ENCODE measurements at regions not wholly inside any gene's neighbourhood (a gene's known extent, or its start where the extent isn't known, plus 50 kb on each side); places are given as distances from the start of the nearest gene placed in this dataset.

GRCh38 chr6:1113916-1114540 lies 197.9 kb upstream of the FOXQ1 start:
- Histone ChIP-seq H3K27me3 (ENCODE audit: insufficient read depth, low read length, poor library complexity) (no peaks in the 10 kb centered on the region), H2AFZ (ENCODE audit: low read depth, low read length) (no peak overlapping the region), H3K4me1 (ENCODE audit: insufficient read depth, low read length) (no peaks in the 10 kb centered on the region), H4K20me1 (ENCODE audit: insufficient read depth, low read length) (no peaks in the 10 kb centered on the region), H3K4me3 (ENCODE audit: low read depth in 1 of 2, low read length in 2 of 2) (no peak overlapping the region), H3K79me2 (ENCODE audit: insufficient read depth, low read length) (no peaks in the 10 kb centered on the region), H3K9ac (ENCODE audit: low read depth, low read length) (no peak overlapping the region), H3K9me3 (ENCODE audit: insufficient read depth, low read length, severe bottlenecking) (no peaks in the 10 kb centered on the region), H3K27ac (ENCODE audit: low read length) (no peak overlapping the region), H3K36me3 (ENCODE audit: insufficient read depth, low read length) (no peaks in the 10 kb centered on the region), H3K4me2 (ENCODE audit: insufficient read depth, low read length) (no peak overlapping the region)
- DNase-seq = no peak
- TF ChIP-seq CTCF (IDR thresholded peaks at IDR 0.05; ENCODE audit: borderline replicate concordance, extremely low read depth, low read length, poor library complexity, severe bottlenecking) (no peak), EZH2 (IDR thresholded peaks at IDR 0.05; ENCODE audit: borderline replicate concordance, low read depth, low read length, severe bottlenecking) (no peak)
- no peak for ATAC-seq (ENCODE audit: insufficient read depth, low read depth)

GRCh38 chr6:1111361-1111760 lies 200.5 kb upstream of the FOXQ1 start:
- H3K4me3 ChIP-seq (ENCODE audit: low read depth in 1 of 2, low read length in 2 of 2) = no peak overlapping the region
- H3K36me3 ChIP-seq (ENCODE audit: insufficient read depth, low read length) = no peaks in the 10 kb centered on the region
- H3K9ac ChIP-seq (ENCODE audit: low read depth, low read length) = no peak overlapping the region
- H3K4me1 ChIP-seq (ENCODE audit: insufficient read depth, low read length) = no peaks in the 10 kb centered on the region
- no peaks in the 10 kb centered on the region for H3K79me2 ChIP-seq (ENCODE audit: insufficient read depth, low read length)
- no peak overlapping the region for H2AFZ ChIP-seq (ENCODE audit: low read depth, low read length)
- no peak for ATAC-seq (ENCODE audit: insufficient read depth, low read depth)
- H3K4me2 ChIP-seq (ENCODE audit: insufficient read depth, low read length) = no peak overlapping the region
- no peaks in the 10 kb centered on the region for H3K27me3 ChIP-seq (ENCODE audit: insufficient read depth, low read length, poor library complexity)
- no peak overlapping the region for H3K27ac ChIP-seq (ENCODE audit: low read length)
- no peaks in the 10 kb centered on the region for H4K20me1 ChIP-seq (ENCODE audit: insufficient read depth, low read length)
- no peak for TF ChIP-seq CTCF (IDR thresholded peaks at IDR 0.05; ENCODE audit: borderline replicate concordance, extremely low read depth, low read length, poor library complexity, severe bottlenecking)
- no peak for TF ChIP-seq EZH2 (IDR thresholded peaks at IDR 0.05; ENCODE audit: borderline replicate concordance, low read depth, low read length, severe bottlenecking)
- no peaks in the 10 kb centered on the region for H3K9me3 ChIP-seq (ENCODE audit: insufficient read depth, low read length, severe bottlenecking)
- no peak for DNase-seq

- no peaks in the 10 kb centered on the region for H3K4me1 ChIP-seq (ENCODE audit: insufficient read depth, low read length)
- ATAC-seq (ENCODE audit: insufficient read depth, low read depth) = no peak
Measured at GRCh38 chr6:1110941-1111349, 201.0 kb upstream of the FOXQ1 start.

More at GRCh38 chr6:1110941-1111349, 201.0 kb upstream of the FOXQ1 start:
- Histone ChIP-seq H3K27me3 (ENCODE audit: insufficient read depth, low read length, poor library complexity) (no peaks in the 10 kb centered on the region), H3K9ac (ENCODE audit: low read depth, low read length) (no peak overlapping the region), H4K20me1 (ENCODE audit: insufficient read depth, low read length) (no peaks in the 10 kb centered on the region), H3K4me3 (ENCODE audit: low read depth in 1 of 2, low read length in 2 of 2) (no peak overlapping the region), H3K4me2 (ENCODE audit: insufficient read depth, low read length) (no peak overlapping the region), H3K27ac (ENCODE audit: low read length) (no peak overlapping the region), H2AFZ (ENCODE audit: low read depth, low read length) (no peak overlapping the region), H3K79me2 (ENCODE audit: insufficient read depth, low read length) (no peaks in the 10 kb centered on the region), H3K9me3 (ENCODE audit: insufficient read depth, low read length, severe bottlenecking) (no peaks in the 10 kb centered on the region), H3K36me3 (ENCODE audit: insufficient read depth, low read length) (no peaks in the 10 kb centered on the region)
- no peak for DNase-seq
- TF ChIP-seq EZH2 (IDR thresholded peaks at IDR 0.05; ENCODE audit: borderline replicate concordance, low read depth, low read length, severe bottlenecking) (no peak), CTCF (IDR thresholded peaks at IDR 0.05; ENCODE audit: borderline replicate concordance, extremely low read depth, low read length, poor library complexity, severe bottlenecking) (no peak)

Measured in DND-41 (cell line).